Ovary (tissue), 3 donors: ENCODE measurements at regions not wholly inside any gene's neighbourhood (a gene's known extent, or its start where the extent isn't known, plus 50 kb on each side); places are given as distances from the start of the nearest gene placed in this dataset.

ENCODE experiments used
- CTCF ChIP-seq, 3 donors: fragments of 450-650 bp in 2 of 3; fragments of 200-600 bp in 1 of 3; IDR thresholded peaks; one replicate each; pipeline versions ENCODE4 v1.5.1 to v1.8.0; 2016 to 2022; ENCODE audit warnings: antibody characterized with exemption in 3 of 3, mild to moderate bottlenecking in 1 of 3
- EP300 ChIP-seq: sonication (generic); formaldehyde crosslinking; IDR thresholded peaks from one replicate; pipeline ENCODE4 v1.6.1; 2017; ENCODE audit warnings: antibody characterized with exemption
- POLR2A ChIP-seq: fragments of 450-650 bp; IDR thresholded peaks from one replicate; pipeline ENCODE4 v1.6.1; 2017; ENCODE audit warnings: antibody characterized with exemption, mild to moderate bottlenecking, moderate library complexity
- donor health status: DM: no; HTN: no; CAD: no.

DNA sequence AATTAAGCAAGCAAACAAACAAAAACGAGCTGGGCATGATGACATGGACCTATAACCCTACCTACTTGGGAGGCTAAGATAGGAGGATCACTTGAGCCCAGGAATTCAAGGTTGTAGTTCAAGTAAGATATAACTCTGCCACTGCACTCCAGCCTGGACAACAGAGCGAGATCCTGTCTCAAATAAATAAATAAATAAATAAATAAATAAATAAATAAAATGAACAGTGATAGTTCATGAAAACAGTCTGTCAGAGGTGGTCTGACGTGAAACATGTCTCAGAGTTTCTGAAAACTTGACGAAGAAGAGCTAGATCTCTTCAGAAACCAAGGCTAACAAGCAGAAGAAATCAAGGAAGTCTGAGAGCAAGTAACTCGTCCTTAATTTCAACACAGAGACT is 188.8 kb upstream of the GPC6 start:
- TF ChIP-seq CTCF (IDR thresholded peaks at IDR 0.05) (no peak), POLR2A (no peak), EP300 (no peak)
